MCF 10A (cell line): ENCODE measurements at regions not wholly inside any gene's neighbourhood (a gene's known extent, or its start where the extent isn't known, plus 50 kb on each side); places are given as distances from the start of the nearest gene placed in this dataset.

ENCODE experiments used
- BruUV-seq: library from RNA; stranded (reverse); fragments of 400-500 nt; replicated peaks from 2 replicates; lab custom pipeline; 2021; lab: Mats Ljungman, UMichigan
- CTCF ChIA-PET: fragments of 300-600 bp; sonication (Branson Sonifier 250); formaldehyde crosslinking; extraction: SDS; loops from one replicate; lab custom pipeline; 2021; ENCODE audit warnings: antibody characterized with exemption, inconsistent platforms; lab: Yijun Ruan, JAX
- POLR2A ChIA-PET: fragments of 300-600, 350-650 bp; sonication (Branson Sonifier 250); formaldehyde crosslinking; extraction: SDS; loops from one replicate; lab custom pipeline; 2020; ENCODE audit warnings: antibody characterized with exemption, inconsistent platforms; lab: Yijun Ruan, JAX
- DNase-seq: peaks from one replicate; pipeline ENCODE4 v3.0.0-alpha.2; 2018; ENCODE audit not compliant: unreplicated experiment
- H3K27ac Mint-ChIP-seq: one replicate; pipeline ENCODE4 v1.8.0; 2022; ENCODE audit warnings: mild to moderate bottlenecking, low read depth, mixed read lengths; ENCODE audit not compliant: unreplicated experiment
- H3K27me3 Mint-ChIP-seq: one replicate; pipeline ENCODE4 v1.8.0; 2022; ENCODE audit warnings: mixed read lengths; ENCODE audit not compliant: insufficient read depth, unreplicated experiment
- H3K36me3 Mint-ChIP-seq: one replicate; pipeline ENCODE4 v1.8.0; 2022; ENCODE audit warnings: mild to moderate bottlenecking, moderate library complexity, mixed read lengths; ENCODE audit not compliant: insufficient read depth, unreplicated experiment
- H3K4me1 Mint-ChIP-seq: one replicate; pipeline ENCODE4 v1.8.0; 2022; ENCODE audit warnings: mixed read lengths; ENCODE audit not compliant: insufficient read depth, unreplicated experiment
- H3K4me3 Mint-ChIP-seq: one replicate; pipeline ENCODE4 v1.8.0; 2022; ENCODE audit warnings: mild to moderate bottlenecking, moderate library complexity, mixed read lengths; ENCODE audit not compliant: unreplicated experiment
- H3K9me3 Mint-ChIP-seq: one replicate; pipeline ENCODE4 v1.8.0; 2022; ENCODE audit warnings: mixed read lengths; ENCODE audit not compliant: unreplicated experiment
- CTCF ChIP-seq: fragments of 200-600 bp; IDR thresholded peaks from one replicate; pipeline ENCODE4 v1.8.0; 2022; ENCODE audit warnings: antibody characterized with exemption, mild to moderate bottlenecking; ENCODE audit not compliant: unreplicated experiment
- intact Hi-C: fragments of 100-400 bp; cut with micrococcal nuclease; formaldehyde crosslinking; loops from 2 replicates; pipeline ENCODE4 v1.14.1; 2022

GRCh38 chr7:145324081-145324480 is 488.2 kb upstream of the TPK1 start:
- DNase-seq = no peak
- H3K36me3 Mint-ChIP-seq = no peaks in the 10 kb centered on the region
- ChIA-PET POLR2A (no interaction called here), CTCF (no interaction called here)
- no TSS peak for BruUV-seq
- no peaks in the 10 kb centered on the region for H3K27me3 Mint-ChIP-seq
- intact Hi-C loops = no loop called here
- H3K27ac Mint-ChIP-seq = no peak overlapping the region
- peaks cover 5% of the 10 kb centered on the region for H3K4me1 Mint-ChIP-seq
- H3K4me3 Mint-ChIP-seq = no peak overlapping the region
- TF ChIP-seq CTCF = no peak
- H3K9me3 Mint-ChIP-seq = no peaks in the 10 kb centered on the region

GRCh38 chr7:145313551-145313950 is 477.7 kb upstream of the TPK1 start:
- no peak overlapping the region for H3K27ac Mint-ChIP-seq
- ChIA-PET POLR2A (interaction anchor here (1.2 kb wide), 1 partner anchor 11 kb away, joined by 3 read pairs; no protein-coding TSS in a partner anchor), CTCF (no interaction called here)
- H3K4me3 Mint-ChIP-seq = no peak overlapping the region
- BruUV-seq = no TSS peak
- H3K9me3 Mint-ChIP-seq = peaks cover 21% of the 10 kb centered on the region
- H3K4me1 Mint-ChIP-seq = no peaks in the 10 kb centered on the region
- no peak for DNase-seq
- no peaks in the 10 kb centered on the region for H3K27me3 Mint-ChIP-seq
- no peaks in the 10 kb centered on the region for H3K36me3 Mint-ChIP-seq
- TF ChIP-seq CTCF = no peak
- intact Hi-C loops = no loop called here

GRCh38 chr7:145293754-145294153 is 457.9 kb upstream of the TPK1 start:
- ChIA-PET POLR2A (interaction anchor here (1.4 kb wide), 1 partner anchor 69 kb away, joined by 3 read pairs; no protein-coding TSS in a partner anchor), CTCF (interaction anchor here (1.2 kb wide), 1 partner anchor 9 kb away, joined by 3 read pairs; no protein-coding TSS in a partner anchor)
- Mint-ChIP-seq H3K27me3 (no peaks in the 10 kb centered on the region), H3K4me3 (no peak overlapping the region), H3K27ac (peak overlapping the region; percentile 74), H3K4me1 (peaks cover 26% of the 10 kb centered on the region), H3K9me3 (no peaks in the 10 kb centered on the region), H3K36me3 (no peaks in the 10 kb centered on the region)
- peak; percentile 5 for DNase-seq
- no TSS peak for BruUV-seq
- TF ChIP-seq CTCF = no peak
- intact Hi-C loops = no loop called here

GRCh38 chr7:145293228-145293701 is 457.4 kb upstream of the TPK1 start:
- no TSS peak for BruUV-seq
- Mint-ChIP-seq H3K36me3 (no peaks in the 10 kb centered on the region), H3K9me3 (no peaks in the 10 kb centered on the region), H3K27me3 (no peaks in the 10 kb centered on the region), H3K4me1 (peaks cover 26% of the 10 kb centered on the region), H3K4me3 (no peak overlapping the region), H3K27ac (peak overlapping the region; percentile 74)
- intact Hi-C loops = no loop called here
- no peak for DNase-seq
- CTCF ChIA-PET = interaction anchor here (0.9 to 1.2 kb wide), 2 partner anchors 10 to 160 kb away, joined by 3 read pairs; no protein-coding TSS in a partner anchor
- TF ChIP-seq CTCF = no peak
- POLR2A ChIA-PET = no interaction called here
